Mucosa of rectum (tissue), 2 donors: ENCODE measurements at regions not wholly inside any gene's neighbourhood (a gene's known extent, or its start where the extent isn't known, plus 50 kb on each side); places are given as distances from the start of the nearest gene placed in this dataset.
"Not testable (repeated sequence)": the region's sequence is repeated elsewhere in the genome, so short reads cannot be mapped to it uniquely, and the experiment has no call there.

Source experiments
- H3K27ac ChIP-seq, 2 donors: one replicate each; pipeline ENCODE4 v1.7.0; 2013; ENCODE audit warnings: inconsistent platforms in 2 of 2, low read depth in 2 of 2, low read length in 2 of 2
- H3K27me3 ChIP-seq, 2 donors: one replicate each; pipeline ENCODE4 v1.7.0; 2013; ENCODE audit warnings: low read length in 2 of 2; ENCODE audit not compliant: control insufficient read depth in 2 of 2, insufficient read depth in 2 of 2
- H3K36me3 ChIP-seq, 2 donors: one replicate each; pipeline ENCODE4 v1.7.0; 2013; ENCODE audit warnings: low read length in 2 of 2; ENCODE audit not compliant: control insufficient read depth in 2 of 2, insufficient read depth in 2 of 2
- H3K4me1 ChIP-seq, 2 donors: one replicate each; pipeline ENCODE4 v1.7.0; 2013; ENCODE audit warnings: low read length in 2 of 2, mild to moderate bottlenecking in 1 of 2; ENCODE audit not compliant: control insufficient read depth in 2 of 2, insufficient read depth in 2 of 2
- H3K4me3 ChIP-seq, 2 donors: one replicate each; pipeline ENCODE4 v1.7.0; 2013; ENCODE audit warnings: low read length in 2 of 2
- H3K9ac ChIP-seq, 2 donors: one replicate each; pipeline ENCODE4 v1.7.0; 2013; ENCODE audit warnings: low read length in 2 of 2, low read depth in 1 of 2, mild to moderate bottlenecking in 1 of 2
- H3K9me3 ChIP-seq, 2 donors: one replicate each; pipeline ENCODE4 v1.7.0; 2013; ENCODE audit warnings: low read length in 2 of 2; ENCODE audit not compliant: control insufficient read depth in 2 of 2
- donor health status: healthy.
- donor health status: Normal muscosa, but diverticular disease.

- Histone ChIP-seq H3K9ac (no peak overlapping the region), H3K36me3 (no peaks in the 10 kb centered on the region), H3K4me3 (no peak overlapping the region), H3K27ac (no peak overlapping the region), H3K27me3 (no peaks in the 10 kb centered on the region), H3K9me3 (no peaks in the 10 kb centered on the region), H3K4me1 (peaks cover 2 to 11% of the 10 kb centered on the region in 2 donors)
Observed at GRCh38 chr18:14949800-14950664, 202.1 kb downstream of the ANKRD30B start.

GRCh38 chr18:14952444-14953077 is 204.6 kb downstream of the ANKRD30B start:
- peak overlapping the region in 1 of 2 donors; percentile 16 for H3K27ac ChIP-seq
- not testable (repeated sequence) for H3K4me3 ChIP-seq, H3K4me1 ChIP-seq, H3K9ac ChIP-seq, H3K36me3 ChIP-seq, H3K27me3 ChIP-seq, H3K9me3 ChIP-seq

- Histone ChIP-seq H3K36me3 (no peaks in the 10 kb centered on the region), H3K27ac (no peak overlapping the region), H3K27me3 (no peaks in the 10 kb centered on the region), H3K9me3 (no peaks in the 10 kb centered on the region), H3K9ac (no peak overlapping the region), H3K4me1 (no peaks in the 10 kb centered on the region), H3K4me3 (no peak overlapping the region)
Observed at GRCh38 chr18:14958701-14959100, 210.7 kb downstream of the ANKRD30B start.

- no peak overlapping the region for H3K9ac ChIP-seq
- H3K36me3 ChIP-seq = no peaks in the 10 kb centered on the region
- H3K27me3 ChIP-seq = no peaks in the 10 kb centered on the region
- no peaks in the 10 kb centered on the region for H3K4me1 ChIP-seq
- H3K4me3 ChIP-seq = no peak overlapping the region
- H3K9me3 ChIP-seq = no peaks in the 10 kb centered on the region
- no peak overlapping the region for H3K27ac ChIP-seq
Observed at GRCh38 chr18:14959550-14959949, 211.6 kb downstream of the ANKRD30B start.

GRCh38 chr18:14961991-14962390 is 214.0 kb downstream of the ANKRD30B start:
- no peaks in the 10 kb centered on the region for H3K36me3 ChIP-seq
- no peaks in the 10 kb centered on the region for H3K9me3 ChIP-seq
- no peak overlapping the region for H3K27ac ChIP-seq
- no peaks in the 10 kb centered on the region for H3K27me3 ChIP-seq
- no peaks in the 10 kb centered on the region for H3K4me1 ChIP-seq
- no peak overlapping the region for H3K4me3 ChIP-seq
- H3K9ac ChIP-seq = no peak overlapping the region

- H3K27ac ChIP-seq = no peak overlapping the region
- H3K27me3 ChIP-seq = no peaks in the 10 kb centered on the region
- H3K4me3 ChIP-seq = no peak overlapping the region
- no peak overlapping the region for H3K9ac ChIP-seq
- no peaks in the 10 kb centered on the region for H3K9me3 ChIP-seq
- H3K36me3 ChIP-seq = no peaks in the 10 kb centered on the region
- no peaks in the 10 kb centered on the region for H3K4me1 ChIP-seq
Observed at GRCh38 chr18:14962626-14963025, 214.7 kb downstream of the ANKRD30B start.

GRCh38 chr18:14963246-14963645 is 215.3 kb downstream of the ANKRD30B start:
- Histone ChIP-seq H3K4me1 (no peaks in the 10 kb centered on the region), H3K9ac (no peak overlapping the region), H3K36me3 (no peaks in the 10 kb centered on the region), H3K27ac (no peak overlapping the region), H3K9me3 (no peaks in the 10 kb centered on the region), H3K4me3 (no peak overlapping the region), H3K27me3 (no peaks in the 10 kb centered on the region)

- Histone ChIP-seq H3K9ac (no peak overlapping the region), H3K27ac (no peak overlapping the region), H3K36me3 (no peaks in the 10 kb centered on the region), H3K4me1 (no peaks in the 10 kb centered on the region), H3K4me3 (no peak overlapping the region), H3K9me3 (no peaks in the 10 kb centered on the region), H3K27me3 (no peaks in the 10 kb centered on the region)
Observed at GRCh38 chr18:14964002-14964401, 216.0 kb downstream of the ANKRD30B start.

- no peak overlapping the region for H3K27ac ChIP-seq
- no peaks in the 10 kb centered on the region for H3K4me1 ChIP-seq
- no peaks in the 10 kb centered on the region for H3K27me3 ChIP-seq
- H3K36me3 ChIP-seq = no peaks in the 10 kb centered on the region
- H3K4me3 ChIP-seq = no peak overlapping the region
- H3K9me3 ChIP-seq = no peaks in the 10 kb centered on the region
- H3K9ac ChIP-seq = no peak overlapping the region
Observed at GRCh38 chr18:14964406-14964805, 216.4 kb downstream of the ANKRD30B start.

GRCh38 chr18:14964976-14965375 is 217.0 kb downstream of the ANKRD30B start:
- H3K27ac ChIP-seq, H3K9ac ChIP-seq, H3K4me1 ChIP-seq, H3K4me3 ChIP-seq, H3K27me3 ChIP-seq, H3K36me3 ChIP-seq, H3K9me3 ChIP-seq: not testable (repeated sequence)
